ENCODE measurements at regions not wholly inside any gene's neighbourhood (a gene's known extent, or its start where the extent isn't known, plus 50 kb on each side); places are given as distances from the start of the nearest gene placed in this dataset.

DNA sequence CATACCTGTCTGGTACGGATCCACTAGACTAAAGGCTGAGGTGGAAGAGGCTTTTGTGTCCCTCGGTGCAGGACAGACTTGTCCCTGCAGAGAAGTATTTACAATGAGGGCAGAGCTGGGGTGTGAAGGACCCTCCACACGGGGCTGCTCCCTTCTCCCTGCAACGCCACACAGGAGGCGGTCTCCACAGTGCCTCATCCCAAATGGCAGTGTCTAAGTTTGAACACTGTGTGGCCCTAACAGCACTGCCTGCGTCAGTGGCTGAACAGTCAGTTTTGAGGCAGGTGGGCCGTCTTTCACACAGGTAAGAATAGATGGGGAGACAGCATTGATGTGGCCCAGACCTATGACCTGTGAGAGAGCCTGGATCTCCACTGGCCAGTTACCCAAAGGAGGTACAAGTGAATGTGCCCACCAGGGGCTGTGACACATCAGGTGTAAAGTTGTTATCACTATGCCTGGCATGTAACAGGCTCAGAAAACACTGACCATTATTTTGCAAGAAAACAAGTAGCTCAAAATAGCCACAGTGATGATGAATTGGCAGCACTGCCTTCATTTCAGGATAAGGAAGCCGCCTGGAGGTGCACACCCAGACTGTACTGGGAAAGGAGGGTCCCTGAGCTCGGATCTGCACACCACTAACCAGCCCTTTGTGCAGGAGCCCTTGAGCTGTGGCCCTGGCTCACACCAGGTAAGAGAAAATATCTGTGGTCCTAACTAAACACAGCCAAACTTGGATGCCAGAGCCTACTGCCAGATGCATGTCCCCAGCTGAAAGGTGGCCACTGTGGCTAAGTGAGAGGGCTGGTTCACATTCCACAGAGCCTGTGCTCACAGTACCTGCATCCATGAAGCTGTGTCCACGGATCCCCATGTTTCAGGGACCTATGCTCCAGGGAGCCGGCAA is 246.7 kb downstream of the DLL1 start:
- Histone ChIP-seq H3K36me3 (ENCODE audit: insufficient read depth, low read depth, low read length) (no peaks in the 10 kb centered on the region), H3K4me1 (ENCODE audit: insufficient read depth, low read length) (no peaks in the 10 kb centered on the region), H3K27me3 (ENCODE audit: insufficient read depth, low read length) (no peaks in the 10 kb centered on the region), H3K9me3 (ENCODE audit: insufficient read depth, low read depth, low read length) (no peaks in the 10 kb centered on the region), H3K9ac (ENCODE audit: low read depth, low read length) (no peak overlapping the region), H3K4me3 (ENCODE audit: low read length) (no peak overlapping the region), H3K27ac (ENCODE audit: low read length) (no peak overlapping the region)

DNA sequence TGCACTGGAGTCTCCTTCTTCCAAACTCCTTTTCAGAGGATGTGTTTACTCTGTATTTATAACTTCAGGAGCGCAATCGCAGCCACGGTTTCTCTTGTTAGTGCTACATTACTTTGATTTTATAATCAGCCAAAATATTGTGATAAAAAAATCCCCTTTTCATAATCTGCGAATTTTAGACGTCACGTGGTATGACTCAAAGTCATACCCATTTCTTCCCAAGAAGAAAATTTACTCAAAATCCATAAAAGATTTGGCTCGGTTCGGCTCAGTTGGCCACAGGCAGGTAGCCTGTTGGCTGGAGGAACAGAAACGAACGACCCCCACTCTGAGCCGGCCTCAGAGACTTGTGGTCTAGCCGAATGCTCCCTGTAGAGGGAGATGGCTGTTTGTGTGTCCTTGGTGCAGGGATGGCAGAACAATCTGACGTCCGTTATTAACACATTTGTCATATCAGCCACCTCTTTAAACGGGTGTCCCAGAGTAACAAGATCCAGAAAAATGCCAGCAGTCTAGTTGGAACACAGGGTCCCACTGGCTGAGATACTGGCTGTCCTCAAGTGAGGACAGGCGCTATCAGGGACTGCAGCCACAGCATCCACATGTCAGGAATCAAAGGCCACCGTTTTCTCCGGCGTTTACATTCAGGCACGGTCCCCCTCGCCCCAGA is 247.6 kb downstream of the DLL1 start:
- Histone ChIP-seq H3K4me1 (ENCODE audit: insufficient read depth, low read length) (no peaks in the 10 kb centered on the region; the same call in 1 of the 2 replicates), H3K27me3 (ENCODE audit: insufficient read depth, low read length) (no peaks in the 10 kb centered on the region), H3K36me3 (ENCODE audit: insufficient read depth, low read depth, low read length) (no peaks in the 10 kb centered on the region), H3K9me3 (ENCODE audit: insufficient read depth, low read depth, low read length) (no peaks in the 10 kb centered on the region), H3K27ac (ENCODE audit: low read length) (no peak overlapping the region), H3K4me3 (ENCODE audit: low read length) (no peak overlapping the region), H3K9ac (ENCODE audit: low read depth, low read length) (no peak overlapping the region)

DNA sequence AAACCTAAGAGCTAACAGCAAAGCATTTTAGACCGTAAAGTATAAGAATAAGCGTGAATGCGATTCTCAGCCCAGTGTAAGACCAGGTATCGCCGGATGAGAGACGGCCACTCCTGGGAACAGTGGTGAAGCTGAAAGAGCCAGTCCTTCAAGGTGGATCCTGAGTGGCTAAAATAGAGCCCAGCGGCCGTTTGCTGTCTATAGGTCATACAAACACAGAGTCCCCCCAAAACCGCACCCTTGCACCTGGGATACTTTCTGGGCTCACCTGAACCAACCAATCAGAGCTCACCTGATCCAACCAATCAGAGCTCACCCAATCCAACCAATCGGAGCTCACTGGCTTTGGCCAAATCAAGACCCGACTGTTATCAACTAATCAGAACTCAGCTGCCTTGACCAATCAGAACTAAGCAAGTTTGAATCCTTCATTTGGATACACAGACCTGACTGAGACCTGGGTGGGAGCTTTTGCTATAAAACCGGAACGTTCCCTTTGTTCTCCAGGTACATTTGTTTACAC is 248.2 kb downstream of the DLL1 start:
- Histone ChIP-seq H3K27me3 (ENCODE audit: insufficient read depth, low read length) (no peaks in the 10 kb centered on the region), H3K36me3 (ENCODE audit: insufficient read depth, low read depth, low read length) (no peaks in the 10 kb centered on the region), H3K27ac (ENCODE audit: low read length) (no peak overlapping the region), H3K9me3 (ENCODE audit: insufficient read depth, low read depth, low read length) (no peaks in the 10 kb centered on the region), H3K9ac (ENCODE audit: low read depth, low read length) (no peak overlapping the region), H3K4me1 (ENCODE audit: insufficient read depth, low read length) (no peaks in the 10 kb centered on the region; the same call in 1 of the 2 replicates), H3K4me3 (ENCODE audit: low read length) (no peak overlapping the region)

DNA sequence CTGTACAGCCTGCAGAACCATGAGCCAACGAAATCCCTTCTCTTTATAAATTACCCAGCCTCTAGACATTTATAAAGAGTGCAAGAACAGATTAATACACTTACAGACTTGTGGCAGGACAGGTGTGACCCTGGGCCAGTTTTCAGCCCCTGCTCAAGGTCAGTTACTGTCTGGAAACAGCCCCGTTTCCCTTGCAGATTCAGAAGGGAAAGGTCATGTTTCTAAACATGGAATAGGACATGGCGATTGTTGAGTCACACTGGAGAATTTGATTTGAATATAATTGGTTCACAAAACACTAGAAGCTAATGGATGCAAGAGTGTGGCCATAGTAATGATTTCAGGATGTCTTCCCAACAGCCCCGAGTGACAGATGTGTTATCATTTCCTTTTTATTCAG is 248.8 kb downstream of the DLL1 start:
- no peaks in the 10 kb centered on the region for H3K27me3 ChIP-seq (ENCODE audit: insufficient read depth, low read length)
- no peak overlapping the region for H3K4me3 ChIP-seq (ENCODE audit: low read length)
- H3K9ac ChIP-seq (ENCODE audit: low read depth, low read length), result no peak overlapping the region
- no peaks in the 10 kb centered on the region for H3K36me3 ChIP-seq (ENCODE audit: insufficient read depth, low read depth, low read length)
- H3K9me3 ChIP-seq (ENCODE audit: insufficient read depth, low read depth, low read length), result no peaks in the 10 kb centered on the region
- no peak overlapping the region for H3K27ac ChIP-seq (ENCODE audit: low read length)
- no peaks in the 10 kb centered on the region; the same call in 1 of the 2 replicates for H3K4me1 ChIP-seq (ENCODE audit: insufficient read depth, low read length)

DNA sequence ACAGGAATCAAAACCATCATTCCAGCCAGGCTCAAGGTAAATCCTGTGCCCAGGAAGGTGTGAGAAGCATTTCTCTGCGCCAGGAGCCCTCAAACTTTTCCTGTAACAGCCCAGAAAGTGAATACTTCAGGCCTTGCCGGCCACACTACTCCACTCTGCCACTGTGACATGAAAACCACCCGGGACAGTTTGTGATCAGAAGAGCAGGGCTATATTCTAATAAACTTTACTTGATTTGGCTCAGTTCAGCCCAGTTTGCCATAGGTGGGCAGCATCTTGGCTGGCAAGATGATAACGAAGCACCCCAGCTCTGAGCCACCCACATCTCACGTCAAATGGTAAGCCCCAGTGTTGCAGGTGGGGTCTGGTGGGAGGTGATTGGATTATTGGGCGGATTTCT is 249.4 kb downstream of the DLL1 start:
- Histone ChIP-seq H3K4me3 (ENCODE audit: low read length) (no peak overlapping the region), H3K27me3 (ENCODE audit: insufficient read depth, low read length) (no peaks in the 10 kb centered on the region), H3K4me1 (ENCODE audit: insufficient read depth, low read length) (no peaks in the 10 kb centered on the region; the same call in 1 of the 2 replicates), H3K9ac (ENCODE audit: low read depth, low read length) (no peak overlapping the region), H3K9me3 (ENCODE audit: insufficient read depth, low read depth, low read length) (no peaks in the 10 kb centered on the region), H3K36me3 (ENCODE audit: insufficient read depth, low read depth, low read length) (no peaks in the 10 kb centered on the region), H3K27ac (ENCODE audit: low read length) (no peak overlapping the region)

DNA sequence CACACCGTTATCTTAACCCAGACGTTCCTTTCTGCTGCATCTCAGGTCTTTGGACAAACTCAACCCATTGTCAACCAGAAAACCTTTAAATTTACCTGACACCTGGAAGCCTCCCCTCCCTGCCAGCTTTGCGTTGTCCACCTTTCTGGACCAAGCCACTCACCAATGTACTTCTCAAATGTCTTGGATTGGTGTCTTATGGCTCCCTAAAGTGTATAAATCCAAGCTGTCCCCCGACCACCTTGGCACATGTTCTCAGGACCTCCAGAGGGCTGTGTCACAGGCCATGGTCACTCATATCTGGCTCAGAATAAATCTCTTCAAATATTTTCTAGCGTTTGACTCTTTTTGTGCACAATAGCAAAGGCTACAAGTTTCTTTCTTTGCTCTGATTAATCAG is 250.0 kb downstream of the DLL1 start:
- no peaks in the 10 kb centered on the region for H3K9me3 ChIP-seq (ENCODE audit: insufficient read depth, low read depth, low read length)
- no peak overlapping the region for H3K27ac ChIP-seq (ENCODE audit: low read length)
- peaks cover under 1% of the 10 kb centered on the region; the same call in 1 of the 2 replicates for H3K4me1 ChIP-seq (ENCODE audit: insufficient read depth, low read length)
- H3K27me3 ChIP-seq (ENCODE audit: insufficient read depth, low read length), result no peaks in the 10 kb centered on the region
- H3K4me3 ChIP-seq (ENCODE audit: low read length), result no peak overlapping the region
- H3K36me3 ChIP-seq (ENCODE audit: insufficient read depth, low read depth, low read length), result no peaks in the 10 kb centered on the region
- H3K9ac ChIP-seq (ENCODE audit: low read depth, low read length), result no peak overlapping the region

DNA sequence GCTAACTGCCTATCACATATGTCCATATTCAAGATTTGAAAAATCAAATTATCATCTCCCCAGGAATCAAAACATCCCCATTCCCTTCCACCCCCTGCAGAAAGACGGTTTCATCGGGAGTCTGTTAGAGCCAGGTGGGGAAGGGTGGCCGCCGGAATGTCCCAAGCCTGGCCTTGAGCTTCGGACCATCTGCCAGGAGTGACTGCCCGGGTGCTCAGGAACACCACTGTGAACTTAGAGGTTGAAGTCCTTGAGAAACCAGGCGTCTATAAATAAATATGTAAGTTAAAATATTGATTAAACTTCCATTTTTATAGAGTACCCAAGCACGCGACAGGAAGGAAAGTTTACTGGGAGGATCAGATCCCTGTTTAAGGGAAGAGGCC is 250.8 kb downstream of the DLL1 start:
- H3K4me1 ChIP-seq (ENCODE audit: insufficient read depth, low read length), result peaks cover 8% of the 10 kb centered on the region; the same call in 1 of the 2 replicates
- H3K27ac ChIP-seq (ENCODE audit: low read length), result no peak overlapping the region
- H3K9me3 ChIP-seq (ENCODE audit: insufficient read depth, low read depth, low read length), result no peaks in the 10 kb centered on the region
- no peak overlapping the region for H3K4me3 ChIP-seq (ENCODE audit: low read length)
- H3K27me3 ChIP-seq (ENCODE audit: insufficient read depth, low read length), result no peaks in the 10 kb centered on the region
- no peak overlapping the region for H3K9ac ChIP-seq (ENCODE audit: low read depth, low read length)
- H3K36me3 ChIP-seq (ENCODE audit: insufficient read depth, low read depth, low read length), result no peaks in the 10 kb centered on the region

DNA sequence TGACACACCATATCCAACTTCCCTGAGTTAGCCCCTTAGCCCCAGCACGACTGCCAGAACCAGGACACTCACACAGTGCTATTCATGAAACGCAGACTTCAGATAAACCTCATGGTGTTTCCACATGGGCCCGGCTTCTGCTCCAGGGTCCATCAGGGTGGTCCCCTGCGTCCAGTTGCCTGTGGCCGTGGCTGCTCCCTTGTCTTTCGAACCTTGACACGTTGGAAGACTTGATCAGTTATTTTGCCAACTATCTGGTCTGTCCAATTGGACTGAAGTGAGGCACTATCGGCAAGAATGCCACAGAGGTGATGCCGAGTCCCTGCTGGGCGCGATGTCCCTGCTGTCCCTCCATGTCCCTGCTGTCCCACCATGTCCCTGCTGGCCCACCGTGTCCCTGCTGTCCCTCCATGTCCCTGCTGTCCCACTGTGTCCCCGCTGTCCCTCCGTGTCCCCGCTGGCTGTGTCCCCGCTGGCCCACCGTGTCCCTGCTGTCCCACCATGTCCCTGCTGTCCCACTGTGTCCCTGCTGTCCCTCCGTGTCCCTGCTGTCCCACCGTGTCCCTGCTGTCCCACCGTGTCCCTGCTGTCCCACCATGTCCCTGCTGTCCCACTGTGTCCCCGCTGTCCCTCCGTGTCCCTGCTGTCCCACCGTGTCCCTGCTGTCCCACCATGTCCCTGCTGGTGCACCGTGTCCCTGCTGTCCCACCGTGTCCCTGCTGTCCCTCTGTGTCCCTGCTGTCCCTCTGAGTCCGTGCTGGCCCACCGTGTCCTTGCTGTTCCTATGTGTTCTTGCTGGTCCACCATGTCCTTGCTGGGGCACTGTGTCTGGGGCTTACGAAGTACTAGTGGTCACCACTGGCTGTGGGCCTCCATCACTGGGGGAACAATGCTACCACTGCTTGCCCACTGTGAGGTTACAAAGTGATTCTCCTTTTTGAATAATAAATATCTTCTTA is 251.4 kb downstream of the DLL1 start:
- H3K4me3 ChIP-seq (ENCODE audit: low read length), result no peak overlapping the region

DNA sequence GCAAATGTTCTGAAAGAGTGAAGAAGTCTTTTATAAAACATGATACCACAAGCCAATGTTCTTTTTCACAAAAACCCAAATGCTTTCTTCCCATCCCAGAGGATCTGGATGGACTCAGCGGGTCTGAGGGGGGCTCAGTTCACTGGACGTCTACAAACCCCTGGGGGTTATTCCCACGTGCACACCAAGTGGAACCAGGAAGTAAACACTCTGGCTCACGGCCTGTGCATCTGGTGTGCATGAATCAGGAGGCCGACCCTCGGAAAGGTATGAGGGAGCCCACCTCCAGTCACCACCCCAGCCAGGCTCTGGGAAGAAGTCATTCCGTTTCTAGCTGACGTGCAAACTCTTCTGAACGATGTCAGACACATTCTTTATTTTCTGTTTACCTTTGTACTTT is 252.2 kb downstream of the DLL1 start:
- Histone ChIP-seq H3K4me1 (ENCODE audit: insufficient read depth, low read length) (peaks cover 10% of the 10 kb centered on the region; the same call in 1 of the 2 replicates), H3K9ac (ENCODE audit: low read depth, low read length) (no peak overlapping the region), H3K36me3 (ENCODE audit: insufficient read depth, low read depth, low read length) (no peaks in the 10 kb centered on the region), H3K27me3 (ENCODE audit: insufficient read depth, low read length) (no peaks in the 10 kb centered on the region), H3K4me3 (ENCODE audit: low read length) (no peak overlapping the region), H3K9me3 (ENCODE audit: insufficient read depth, low read depth, low read length) (peaks cover under 1% of the 10 kb centered on the region; the same call in 1 of the 2 replicates), H3K27ac (ENCODE audit: low read length) (no peak overlapping the region)

More for the DNA sequence above, 251.4 kb downstream of the DLL1 start:
- Histone ChIP-seq H3K9me3 (ENCODE audit: insufficient read depth, low read depth, low read length) (no peaks in the 10 kb centered on the region), H3K9ac (ENCODE audit: low read depth, low read length) (no peak overlapping the region), H3K36me3 (ENCODE audit: insufficient read depth, low read depth, low read length) (no peaks in the 10 kb centered on the region), H3K4me1 (ENCODE audit: insufficient read depth, low read length) (peaks cover 10% of the 10 kb centered on the region; the same call in 1 of the 2 replicates), H3K27ac (ENCODE audit: low read length) (no peak overlapping the region), H3K27me3 (ENCODE audit: insufficient read depth, low read length) (no peaks in the 10 kb centered on the region)

DNA sequence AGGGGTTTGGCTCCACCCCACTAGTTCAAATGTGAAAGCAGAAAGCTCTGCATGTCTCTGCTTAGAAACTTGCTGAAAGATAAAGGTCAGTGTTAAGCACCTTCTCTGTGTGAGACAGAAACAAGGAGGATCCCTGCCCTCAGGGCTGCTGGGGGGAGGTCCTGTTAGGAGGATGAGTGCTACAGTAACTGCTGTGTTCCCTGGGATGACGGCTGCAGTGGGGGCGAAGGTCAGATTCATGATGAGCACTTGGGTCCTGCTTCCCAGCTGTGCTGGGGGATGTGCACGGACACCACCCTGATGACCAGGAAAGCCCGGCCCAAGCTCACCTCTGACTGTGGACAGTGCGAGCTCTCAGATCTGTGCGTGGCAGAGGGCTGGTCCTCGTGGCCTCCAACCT is 252.6 kb downstream of the DLL1 start:
- no peaks in the 10 kb centered on the region for H3K27me3 ChIP-seq (ENCODE audit: insufficient read depth, low read length)
- no peak overlapping the region for H3K4me3 ChIP-seq (ENCODE audit: low read length)
- peaks cover 5% of the 10 kb centered on the region; the same call in 1 of the 2 replicates for H3K9me3 ChIP-seq (ENCODE audit: insufficient read depth, low read depth, low read length)
- H3K4me1 ChIP-seq (ENCODE audit: insufficient read depth, low read length), result peaks cover 10% of the 10 kb centered on the region; the same call in 1 of the 2 replicates
- no peaks in the 10 kb centered on the region for H3K36me3 ChIP-seq (ENCODE audit: insufficient read depth, low read depth, low read length)
- no peak overlapping the region for H3K27ac ChIP-seq (ENCODE audit: low read length)
- no peak overlapping the region for H3K9ac ChIP-seq (ENCODE audit: low read depth, low read length)

All from iPS-20b (cell line).